B cell (primary cell): ENCODE measurements at regions not wholly inside any gene's neighbourhood (a gene's known extent, or its start where the extent isn't known, plus 50 kb on each side); places are given as distances from the start of the nearest gene placed in this dataset.

Experiments used
- EZH2 ChIP-seq: IDR thresholded peaks from 2 replicates; pipeline ENCODE4 v1.6.1; 2012; ENCODE audit warnings: borderline replicate concordance, low read depth, mild to moderate bottlenecking, moderate library complexity, low read length; ENCODE audit not compliant: insufficient read depth, poor library complexity, severe bottlenecking
- TF ChIP-seq, protein P1 (sequence below): fragments of 200-600 bp; IDR thresholded peaks from one replicate; pipeline ENCODE4 v1.8.0; 2022; ENCODE audit warnings: antibody characterized with exemption, mild to moderate bottlenecking

DNA sequence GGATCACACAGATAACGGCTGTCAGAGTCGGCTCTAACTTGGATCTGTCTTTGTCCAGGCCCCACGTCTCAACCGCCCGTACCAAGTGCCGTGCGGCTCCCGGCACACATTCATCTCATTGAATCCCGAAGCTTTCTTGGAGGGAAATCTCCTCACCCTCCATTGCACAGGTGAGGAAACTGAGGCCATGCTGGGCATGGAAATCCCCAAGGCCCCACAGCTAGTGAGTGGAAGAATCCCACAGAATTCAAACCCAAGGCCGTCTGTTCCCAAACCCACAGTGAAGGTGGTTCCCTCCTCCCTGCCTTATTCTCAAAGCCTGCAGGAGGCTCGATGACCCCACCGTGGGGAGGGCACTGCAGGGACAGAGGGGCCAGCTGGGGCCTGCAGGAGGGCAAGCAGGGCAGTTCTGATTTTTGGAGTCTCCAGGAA is 437.9 kb downstream of the MATN1 start:
- TF ChIP-seq, protein P1, sequence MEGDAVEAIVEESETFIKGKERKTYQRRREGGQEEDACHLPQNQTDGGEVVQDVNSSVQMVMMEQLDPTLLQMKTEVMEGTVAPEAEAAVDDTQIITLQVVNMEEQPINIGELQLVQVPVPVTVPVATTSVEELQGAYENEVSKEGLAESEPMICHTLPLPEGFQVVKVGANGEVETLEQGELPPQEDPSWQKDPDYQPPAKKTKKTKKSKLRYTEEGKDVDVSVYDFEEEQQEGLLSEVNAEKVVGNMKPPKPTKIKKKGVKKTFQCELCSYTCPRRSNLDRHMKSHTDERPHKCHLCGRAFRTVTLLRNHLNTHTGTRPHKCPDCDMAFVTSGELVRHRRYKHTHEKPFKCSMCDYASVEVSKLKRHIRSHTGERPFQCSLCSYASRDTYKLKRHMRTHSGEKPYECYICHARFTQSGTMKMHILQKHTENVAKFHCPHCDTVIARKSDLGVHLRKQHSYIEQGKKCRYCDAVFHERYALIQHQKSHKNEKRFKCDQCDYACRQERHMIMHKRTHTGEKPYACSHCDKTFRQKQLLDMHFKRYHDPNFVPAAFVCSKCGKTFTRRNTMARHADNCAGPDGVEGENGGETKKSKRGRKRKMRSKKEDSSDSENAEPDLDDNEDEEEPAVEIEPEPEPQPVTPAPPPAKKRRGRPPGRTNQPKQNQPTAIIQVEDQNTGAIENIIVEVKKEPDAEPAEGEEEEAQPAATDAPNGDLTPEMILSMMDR: no peak
- TF ChIP-seq EZH2: no peak
